WTC11 (cell line): ENCODE measurements at regions not wholly inside any gene's neighbourhood (a gene's known extent, or its start where the extent isn't known, plus 50 kb on each side); places are given as distances from the start of the nearest gene placed in this dataset.

ENCODE experiments used
- ATF3 ChIP-seq: sonication (generic); formaldehyde crosslinking; conservative IDR thresholded peaks from 2 replicates; pipeline ENCODE4 v1.8.1; 2022; ENCODE audit warnings: mild to moderate bottlenecking, missing genetic modification reagents
- CREB1 ChIP-seq: sonication (generic); formaldehyde crosslinking; IDR thresholded peaks from 2 replicates; pipeline ENCODE4 v1.8.0; 2023; ENCODE audit warnings: mild to moderate bottlenecking, missing genetic modification reagents
- CTCF ChIP-seq: fragments of 200-600 bp; IDR thresholded peaks from 2 replicates; pipeline ENCODE4 v1.8.0; 2022; ENCODE audit warnings: antibody characterized with exemption
- E2F4 ChIP-seq: sonication (generic); formaldehyde crosslinking; IDR thresholded peaks from 2 replicates; pipeline ENCODE4 v1.8.1; 2022; ENCODE audit warnings: low read depth, mild to moderate bottlenecking, moderate library complexity, missing genetic modification reagents, borderline replicate concordance
- E2F5 ChIP-seq: sonication (generic); formaldehyde crosslinking; IDR thresholded peaks from 2 replicates; pipeline ENCODE4 v1.8.1; 2022; ENCODE audit warnings: mild to moderate bottlenecking, moderate library complexity, missing genetic modification reagents
- HMGA2 ChIP-seq: fragments of 250-450 bp; sonication (Bioruptor Pico); IDR thresholded peaks from 2 replicates; pipeline ENCODE4 v1.4.0; 2021; ENCODE audit warnings: mild to moderate bottlenecking, moderate library complexity
- KAT7 ChIP-seq: sonication (generic); formaldehyde crosslinking; IDR thresholded peaks from 2 replicates; pipeline ENCODE4 v1.8.1; 2023; ENCODE audit warnings: missing genetic modification reagents, mild to moderate bottlenecking, borderline replicate concordance
- PREB ChIP-seq: sonication (generic); formaldehyde crosslinking; IDR thresholded peaks from 2 replicates; pipeline ENCODE4 v1.8.1; 2022; ENCODE audit warnings: mild to moderate bottlenecking, missing genetic modification reagents, moderate library complexity, borderline replicate concordance
- SP1 ChIP-seq: sonication (generic); formaldehyde crosslinking; conservative IDR thresholded peaks from 2 replicates; pipeline ENCODE4 v1.8.1; 2022; ENCODE audit warnings: missing genetic modification reagents
- ZNF121 ChIP-seq: sonication (generic); formaldehyde crosslinking; IDR thresholded peaks from 2 replicates; pipeline ENCODE4 v1.8.0; 2023; ENCODE audit warnings: missing genetic modification reagents
- ZNF232 ChIP-seq: sonication (generic); formaldehyde crosslinking; IDR thresholded peaks from 2 replicates; pipeline ENCODE4 v1.8.0; 2022; ENCODE audit warnings: mild to moderate bottlenecking, missing genetic modification reagents
- ZNF263 ChIP-seq: sonication (generic); formaldehyde crosslinking; IDR thresholded peaks from 2 replicates; pipeline ENCODE4 v1.8.1; 2022; ENCODE audit warnings: low read depth, mild to moderate bottlenecking, moderate library complexity, missing genetic modification reagents
- ZNF317 ChIP-seq: sonication (generic); formaldehyde crosslinking; IDR thresholded peaks from 2 replicates; pipeline ENCODE4 v1.8.1; 2023; ENCODE audit warnings: low read depth, mild to moderate bottlenecking, moderate library complexity, missing genetic modification reagents, borderline replicate concordance
- ZSCAN18 ChIP-seq: fragments of 250-450 bp; sonication (Bioruptor Pico); IDR thresholded peaks from 2 replicates; pipeline ENCODE4 v2.1.2; 2022; ENCODE audit warnings: mild to moderate bottlenecking, moderate library complexity

- no peak for TF ChIP-seq CTCF
- no peak for TF ChIP-seq ZNF121
- TF ChIP-seq ATF3 (CRISPR knock-in tag), result no peak
- TF ChIP-seq ZNF263 (CRISPR knock-in tag), result no peak
- no peak for TF ChIP-seq E2F5 (CRISPR knock-in tag)
- TF ChIP-seq ZSCAN18 (CRISPR knock-in tag), result no peak
- TF ChIP-seq SP1 (CRISPR knock-in tag), result no peak
- no peak for TF ChIP-seq CREB1
- no peak for TF ChIP-seq KAT7
- TF ChIP-seq ZNF317 (CRISPR knock-in tag), result no peak
- no peak for TF ChIP-seq PREB (CRISPR knock-in tag)
- TF ChIP-seq HMGA2 (CRISPR knock-in tag), result no peak
- TF ChIP-seq ZNF232 (CRISPR knock-in tag), result no peak
- no peak for TF ChIP-seq E2F4
These were observed 181.0 kb downstream of the ABHD5 start for GRCh38 chr3:43871627-43872245.
